ENCODE measurements at regions not wholly inside any gene's neighbourhood (a gene's known extent, or its start where the extent isn't known, plus 50 kb on each side); places are given as distances from the start of the nearest gene placed in this dataset.

- TF ChIP-seq SP1 (IDR thresholded peaks at IDR 0.05; ENCODE audit: low read depth, low read length) (no peak), ZBTB11 (CRISPR knock-in tag; IDR thresholded peaks at IDR 0.05) (no peak), ZBED1 (IDR thresholded peaks at IDR 0.05; ENCODE audit: borderline replicate concordance) (no peak), HCFC1 (IDR thresholded peaks at IDR 0.05; ENCODE audit: low read length) (no peak), CREB1 (IDR thresholded peaks at IDR 0.05; ENCODE audit: low read depth) (no peak), ZNF217 (IDR thresholded peaks at IDR 0.05) (no peak), MYB (IDR thresholded peaks at IDR 0.05; ENCODE audit: borderline replicate concordance, low read depth, low read length) (no peak), USF2 (IDR thresholded peaks at IDR 0.05; ENCODE audit: borderline replicate concordance, low read depth, low read length) (no peak)
These were observed 70.5 kb downstream of the CHST2 start (continued) for GRCh38 chr3:143190101-143190500.

- ChIA-PET POLR2A (no interaction called here), CTCF (no interaction called here), RAD21 (ENCODE audit: unreplicated experiment) (no interaction called here), SMC1A (ENCODE audit: uncharacterized antibody, unreplicated experiment) (interaction anchor here (1.8 kb wide), 1 partner anchor 43 kb away, joined by 4 read pairs; no protein-coding TSS in a partner anchor)
- Histone ChIP-seq H3K4me3 (no peak overlapping the region), H3K4me1 (ENCODE audit: control insufficient read depth, insufficient read depth, low read length) (peaks cover 5% of the 10 kb centered on the region; the same call in 1 of the 2 replicates), H3K27ac (ENCODE audit: control insufficient read depth, insufficient read depth) (no peak overlapping the region), H3K79me2 (ENCODE audit: control insufficient read depth, insufficient read depth, low read length) (no peaks in the 10 kb centered on the region), H4K20me1 (ENCODE audit: control insufficient read depth, insufficient read depth) (no peaks in the 10 kb centered on the region), H2AFZ (ENCODE audit: control insufficient read depth, low read depth, low read length) (no peak overlapping the region), H3K36me3 (ENCODE audit: control insufficient read depth in 2 of 2, insufficient read depth in 2 of 2, low read length in 1 of 2) (no peaks in the 10 kb centered on the region), H3K4me2 (ENCODE audit: control insufficient read depth, insufficient read depth) (no peak overlapping the region), H3K27me3 (replicated peaks in 1 of 2; ENCODE audit: control insufficient read depth in 2 of 2, insufficient read depth in 2 of 2, low read length in 1 of 2) (no peaks in the 10 kb centered on the region), H3K9me3 (replicated peaks; ENCODE audit: control insufficient read depth, insufficient read depth, low read length) (no peaks in the 10 kb centered on the region; the same call in 1 of the 3 replicates), H3K9ac (ENCODE audit: control insufficient read depth, insufficient read depth, low read length) (no peak overlapping the region)
- 87% methylated on average over 1 of the region's 1 CpG for WGBS (ENCODE audit: insufficient coverage, insufficient replicate concordance, low lambda C conversion rate, missing lambda C conversion rate)
- in situ Hi-C loops (cut with MboI) (no loop called here), intact Hi-C loops (cut with micrococcal nuclease; ENCODE audit: unreplicated experiment) (no loop called here)
- ATAC-seq (peak; percentile 64), FAIRE-seq (peak; percentile 7), DNase-seq (ENCODE audit: low read depth, low spot score) (no peak)
- no TSS peak for BruUV-seq (replicated peaks)
- TF ChIP-seq CHD4 (IDR thresholded peaks at IDR 0.05) (no peak), EGR1 (IDR thresholded peaks at IDR 0.05; ENCODE audit: borderline replicate concordance in 1 of 2, low read depth in 2 of 2, low read length in 2 of 2) (no peak), IRF3 (IDR thresholded peaks at IDR 0.05) (no peak), RUNX3 (IDR thresholded peaks at IDR 0.05; ENCODE audit: low read length) (peak; percentile 22; the same call in 1 of the 2 replicates), RBBP5 (conservative IDR thresholded peaks at IDR 0.05) (no peak), HCFC1 (IDR thresholded peaks at IDR 0.05; ENCODE audit: low read length) (no peak), FOXK2 (IDR thresholded peaks at IDR 0.05) (no peak), TBL1XR1 (IDR thresholded peaks at IDR 0.05; ENCODE audit: low read depth, low read length) (0 out of 2 replicates have a peak, but pooled peaks have one; percentile 27), TCF7 (IDR thresholded peaks at IDR 0.05; ENCODE audit: borderline replicate concordance) (no peak), CBFB (IDR thresholded peaks at IDR 0.05; ENCODE audit: low read depth) (no peak), SIX5 (IDR thresholded peaks at IDR 0.05; ENCODE audit: low read depth, low read length, severe bottlenecking) (no peak), BACH1 (IDR thresholded peaks at IDR 0.05; ENCODE audit: borderline replicate concordance) (no peak)
These were observed 72.6 kb downstream of the CHST2 start for GRCh38 chr3:143192193-143192592.

Data from GM12878 (cell line).